ENCODE measurements at regions not wholly inside any gene's neighbourhood (a gene's known extent, or its start where the extent isn't known, plus 50 kb on each side); places are given as distances from the start of the nearest gene placed in this dataset.

GRCh38 chr1:221926441-221926840 is 184.6 kb upstream of the DUSP10 start:
- no peak for DNase-seq
- in situ Hi-C loops (cut with MboI; ENCODE audit: low pct_unique_long_range_greater_than_20kb, low sequenced_read_pairs): no loop called here

DNA sequence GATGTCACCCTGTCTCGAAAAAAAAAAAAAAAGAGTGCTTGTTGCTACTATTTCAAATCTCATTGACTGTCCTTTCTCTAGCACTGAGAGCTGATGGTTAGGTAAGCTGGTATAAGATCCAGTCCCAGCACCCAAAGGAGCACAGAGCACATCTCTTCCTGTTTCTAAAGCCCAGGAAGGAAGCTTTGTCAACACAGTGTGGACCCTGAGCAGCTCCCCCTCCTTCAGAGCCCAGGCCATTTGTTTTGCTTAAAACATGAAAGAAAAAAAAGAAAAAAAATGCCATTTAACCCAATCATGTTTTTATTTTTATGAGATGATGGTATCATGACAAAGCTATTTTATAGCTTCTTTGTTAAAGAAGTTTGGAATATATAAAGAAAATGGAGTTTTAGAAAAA is 184.1 kb upstream of the DUSP10 start:
- in situ Hi-C loops (cut with MboI; ENCODE audit: low pct_unique_long_range_greater_than_20kb, low sequenced_read_pairs): no loop called here
- no peak for DNase-seq

DNA sequence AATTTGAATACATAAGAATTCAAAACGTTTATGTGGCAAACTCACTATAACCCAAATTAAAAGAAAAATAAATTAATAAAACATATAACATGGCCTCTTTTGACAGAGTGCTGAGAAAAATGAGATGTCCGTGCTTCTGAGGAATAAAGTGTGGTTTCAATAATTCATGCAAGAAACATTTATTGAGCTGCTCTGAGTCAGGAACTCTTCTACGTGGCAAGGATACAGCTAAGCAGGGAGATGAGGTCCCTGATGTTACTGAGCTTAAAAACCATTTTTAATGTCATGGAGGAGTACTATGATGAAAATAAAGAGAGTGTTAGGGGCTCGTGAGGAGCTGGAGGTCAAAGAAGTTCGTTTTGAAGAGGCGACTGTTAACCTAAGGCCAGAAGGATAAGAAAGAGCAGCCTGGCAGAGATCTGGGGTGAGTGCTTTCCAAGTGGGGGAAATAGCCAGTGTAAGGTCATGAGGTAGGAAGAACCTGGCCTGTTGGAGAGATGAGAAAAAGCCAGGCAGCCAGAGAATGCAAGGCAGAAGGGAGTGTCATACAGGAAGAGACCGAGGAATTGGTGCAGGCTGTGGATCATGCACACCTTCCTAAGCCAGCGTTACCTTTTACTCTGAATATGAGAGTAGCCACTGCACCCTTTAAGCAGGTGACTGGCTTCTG is 182.2 kb upstream of the DUSP10 start:
- DNase-seq: no peak

DNA sequence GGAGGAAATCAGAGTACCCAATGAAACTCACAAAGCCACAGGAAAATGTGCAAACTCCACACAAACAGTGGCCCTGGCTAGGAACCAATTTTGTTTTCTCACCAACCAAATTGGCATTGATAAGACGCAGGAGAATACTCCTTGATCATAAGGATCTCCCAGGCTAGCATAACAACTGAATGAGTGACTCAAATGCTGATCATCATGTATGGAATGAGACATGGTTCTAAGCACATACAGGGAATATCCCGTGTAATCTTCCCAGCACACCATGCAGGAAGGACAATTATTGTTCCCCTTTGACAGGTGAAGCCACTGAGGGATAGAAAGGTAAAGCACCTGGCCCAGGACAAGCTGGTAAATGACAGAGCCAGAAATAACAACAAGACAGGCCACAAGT is 180.0 kb upstream of the DUSP10 start:
- in situ Hi-C loops (cut with MboI; ENCODE audit: low pct_unique_long_range_greater_than_20kb, low sequenced_read_pairs): no loop called here

More for the DNA sequence above, 182.2 kb upstream of the DUSP10 start:
- in situ Hi-C loops (cut with MboI; ENCODE audit: low pct_unique_long_range_greater_than_20kb, low sequenced_read_pairs): no loop called here

GRCh38 chr1:221919743-221920142 is 177.9 kb upstream of the DUSP10 start:
- no peak for DNase-seq
- in situ Hi-C loops (cut with MboI; ENCODE audit: low pct_unique_long_range_greater_than_20kb, low sequenced_read_pairs): no loop called here

More for the DNA sequence above, 180.0 kb upstream of the DUSP10 start:
- DNase-seq: no peak

DNA sequence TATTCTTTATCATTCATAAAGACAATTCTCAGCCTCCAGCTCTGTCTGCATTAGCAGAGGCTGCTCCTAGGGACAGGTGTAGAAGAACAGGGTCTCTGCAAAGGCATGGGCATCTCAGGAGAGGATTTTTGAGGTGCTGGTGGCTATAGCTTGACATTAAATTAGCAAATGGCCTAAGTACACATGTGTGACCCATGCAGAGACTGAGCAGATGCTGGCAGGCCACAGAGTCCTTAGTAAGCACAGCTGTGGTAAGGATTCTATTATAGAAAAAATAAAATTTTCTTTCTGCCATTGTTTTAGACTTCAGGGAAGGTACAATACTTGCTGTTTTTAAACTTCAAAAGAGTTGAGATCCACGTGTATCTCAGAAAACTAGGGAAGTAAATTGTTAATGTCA is 177.5 kb upstream of the DUSP10 start:
- no peak for DNase-seq
- in situ Hi-C loops (cut with MboI; ENCODE audit: low pct_unique_long_range_greater_than_20kb, low sequenced_read_pairs): no loop called here

DNA sequence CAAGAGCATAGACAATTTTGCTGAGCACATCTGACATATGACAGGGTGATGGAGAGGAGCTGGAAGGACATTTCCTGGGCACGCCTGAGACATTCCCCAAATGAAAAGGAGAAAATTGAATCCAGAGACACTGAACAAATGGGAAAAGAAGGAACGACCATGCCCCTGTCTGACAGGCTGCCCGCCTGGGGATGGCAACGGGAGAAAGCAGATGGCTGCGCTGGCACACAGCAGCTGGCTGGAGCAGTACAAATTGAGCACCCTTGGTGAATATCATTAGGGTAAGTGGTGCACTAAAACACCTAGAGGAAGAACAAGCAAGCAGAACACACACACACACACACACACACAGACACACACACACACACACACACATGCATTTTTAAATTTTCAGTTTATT is 174.3 kb upstream of the DUSP10 start:
- in situ Hi-C loops (cut with MboI; ENCODE audit: low pct_unique_long_range_greater_than_20kb, low sequenced_read_pairs): no loop called here
- DNase-seq: no peak

DNA sequence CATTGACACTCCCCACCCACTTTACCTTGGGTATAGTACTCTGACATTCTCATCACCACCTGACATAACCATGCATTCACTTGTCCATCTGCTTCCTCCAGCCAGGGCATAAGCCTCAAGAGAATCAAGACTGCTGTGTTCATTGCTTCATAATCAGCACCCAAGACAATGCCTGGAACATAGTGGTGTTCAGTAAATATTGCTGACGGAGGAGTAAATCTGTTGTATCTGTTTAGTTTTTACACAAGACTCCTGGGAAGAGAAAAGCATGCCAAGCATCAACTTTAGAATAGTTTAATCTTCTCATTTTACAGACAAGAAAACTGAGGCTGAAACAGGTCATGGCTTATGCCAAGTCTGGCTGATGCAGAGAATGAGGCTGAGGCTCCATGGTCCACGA is 173.9 kb upstream of the DUSP10 start:
- in situ Hi-C loops (cut with MboI; ENCODE audit: low pct_unique_long_range_greater_than_20kb, low sequenced_read_pairs): no loop called here
- no peak for DNase-seq

DNA sequence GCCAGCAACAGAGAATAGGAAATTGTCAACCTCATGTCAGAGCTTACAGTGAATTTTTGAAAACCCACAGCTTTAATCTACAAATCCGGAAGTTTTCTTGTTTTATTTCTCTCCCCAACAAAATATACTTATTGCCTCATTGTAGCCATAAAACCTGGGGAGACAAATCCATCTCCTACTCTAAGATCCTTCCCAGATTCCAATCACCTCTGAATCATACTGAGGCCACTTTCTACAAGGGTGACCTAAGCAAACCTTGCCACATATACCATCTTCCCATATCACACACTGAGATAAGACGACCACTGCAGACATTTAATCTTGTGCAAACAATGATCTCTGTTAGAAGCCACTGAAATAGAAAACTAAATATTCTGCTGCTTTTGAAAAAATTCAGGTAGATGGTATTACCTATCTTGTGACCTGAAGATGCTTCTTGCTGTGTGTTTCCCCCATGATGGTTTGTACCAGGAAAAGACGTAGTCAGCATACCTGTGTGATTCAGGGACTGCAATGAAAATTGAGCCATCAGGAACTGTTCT is 171.5 kb upstream of the DUSP10 start:
- in situ Hi-C loops (cut with MboI; ENCODE audit: low pct_unique_long_range_greater_than_20kb, low sequenced_read_pairs): no loop called here
- no peak for DNase-seq

DNA sequence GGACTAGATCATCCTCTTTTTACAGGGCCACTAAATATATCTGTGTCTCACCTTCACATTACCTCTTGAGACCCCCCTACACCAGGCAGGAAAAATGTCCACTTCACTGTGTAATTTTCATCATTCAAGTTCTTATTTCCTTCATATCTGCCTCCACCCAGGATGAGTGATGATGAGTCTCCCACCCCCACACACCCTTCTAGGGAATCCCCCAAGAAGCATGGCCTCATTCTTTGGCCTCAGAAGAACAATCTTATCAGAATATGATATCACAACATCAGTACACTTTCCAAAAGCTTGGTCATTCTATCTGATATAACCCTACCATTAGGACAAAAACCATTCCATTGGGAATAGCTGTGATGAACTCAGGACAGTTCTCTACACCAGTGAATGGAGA is 170.3 kb upstream of the DUSP10 start:
- in situ Hi-C loops (cut with MboI; ENCODE audit: low pct_unique_long_range_greater_than_20kb, low sequenced_read_pairs): no loop called here

GRCh38 chr1:221911714-221912113 is 169.8 kb upstream of the DUSP10 start:
- no peak for DNase-seq
- in situ Hi-C loops (cut with MboI; ENCODE audit: low pct_unique_long_range_greater_than_20kb, low sequenced_read_pairs): no loop called here

More for the DNA sequence above, 170.3 kb upstream of the DUSP10 start:
- no peak for DNase-seq

DNA sequence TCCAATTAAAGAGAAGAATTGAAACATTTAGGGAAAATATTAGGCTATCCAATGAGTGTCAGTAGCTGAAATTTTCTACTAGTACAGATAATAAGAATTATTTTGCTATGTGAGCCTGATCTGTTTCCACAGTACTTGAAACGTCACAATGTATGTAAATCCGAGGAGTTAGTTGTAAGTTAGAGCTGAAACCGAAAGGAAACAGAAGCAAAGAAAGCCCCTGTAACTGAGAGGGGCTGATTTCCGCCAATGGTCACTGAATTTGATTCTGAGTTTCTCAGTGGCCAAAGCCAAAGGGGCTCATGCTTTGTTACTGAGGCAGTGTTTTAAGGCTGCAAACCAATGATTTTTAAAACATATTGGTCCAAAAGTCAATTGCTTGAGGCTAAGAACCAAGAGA is 168.3 kb upstream of the DUSP10 start:
- DNase-seq: no peak
- in situ Hi-C loops (cut with MboI; ENCODE audit: low pct_unique_long_range_greater_than_20kb, low sequenced_read_pairs): no loop called here

DNA sequence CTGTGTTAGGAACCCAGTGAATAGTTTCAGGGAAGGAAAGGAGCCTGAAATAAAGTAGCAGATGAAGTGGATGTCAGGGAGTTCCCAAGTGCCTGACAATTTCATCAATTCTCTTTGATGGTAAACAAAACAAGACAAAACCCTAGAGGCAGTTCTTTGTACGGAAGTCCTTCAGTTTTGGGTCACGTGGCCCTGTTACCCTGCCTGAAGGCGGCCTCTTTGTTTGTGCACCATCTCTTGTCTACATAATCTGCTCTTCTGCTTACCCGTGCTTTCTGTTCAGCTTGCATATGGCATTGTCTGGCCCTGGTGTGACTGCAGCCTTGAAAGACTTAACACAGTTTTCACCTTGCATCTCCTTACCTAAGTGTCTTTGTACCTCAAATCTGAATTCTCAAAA is 166.7 kb upstream of the DUSP10 start:
- DNase-seq: no peak

GRCh38 chr1:221907166-221907932 is 165.5 kb upstream of the DUSP10 start:
- no peak for DNase-seq
- in situ Hi-C loops (cut with MboI; ENCODE audit: low pct_unique_long_range_greater_than_20kb, low sequenced_read_pairs): no loop called here

More for the DNA sequence above, 166.7 kb upstream of the DUSP10 start:
- in situ Hi-C loops (cut with MboI; ENCODE audit: low pct_unique_long_range_greater_than_20kb, low sequenced_read_pairs): no loop called here

DNA sequence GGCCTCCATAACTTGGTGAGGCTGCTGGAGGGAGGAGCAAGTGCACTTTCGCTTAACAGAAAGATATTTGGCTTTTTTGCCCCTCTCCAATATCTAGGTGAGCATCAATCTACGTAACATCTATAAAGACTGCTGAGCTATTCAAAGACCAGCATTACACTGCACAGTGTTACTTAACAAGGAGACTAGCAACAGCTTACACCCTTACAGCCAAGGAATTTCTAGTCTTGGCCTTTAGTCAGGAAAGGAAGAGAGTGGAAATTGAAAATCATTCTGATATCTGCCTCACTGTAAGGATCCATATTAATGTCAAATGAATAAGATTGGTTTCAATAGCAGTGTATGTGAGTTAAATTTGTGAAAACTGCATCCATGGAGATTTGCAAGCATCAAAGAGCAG is 163.9 kb upstream of the DUSP10 start:
- in situ Hi-C loops (cut with MboI; ENCODE audit: low pct_unique_long_range_greater_than_20kb, low sequenced_read_pairs): no loop called here
- DNase-seq: no peak

DNA sequence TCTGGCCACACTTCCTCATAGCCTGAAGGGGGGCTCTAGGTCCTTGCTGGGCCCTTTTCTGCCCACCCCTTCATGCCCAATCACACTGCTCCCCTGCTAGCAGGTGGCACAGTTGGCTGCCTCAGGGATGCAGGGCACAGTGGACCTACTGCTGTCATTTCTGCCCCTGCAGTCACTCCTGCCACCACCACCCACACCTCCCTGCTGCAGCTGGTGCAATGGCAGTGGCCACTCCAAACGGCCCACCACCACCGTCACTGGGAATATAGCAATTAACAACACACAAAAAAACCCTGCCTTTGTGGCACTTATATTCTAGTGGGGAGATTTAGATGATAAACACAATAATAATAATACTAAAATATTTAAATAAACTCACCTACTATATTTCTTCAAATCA is 162.4 kb upstream of the DUSP10 start:
- in situ Hi-C loops (cut with MboI; ENCODE audit: low pct_unique_long_range_greater_than_20kb, low sequenced_read_pairs): no loop called here
- no peak for DNase-seq

DNA sequence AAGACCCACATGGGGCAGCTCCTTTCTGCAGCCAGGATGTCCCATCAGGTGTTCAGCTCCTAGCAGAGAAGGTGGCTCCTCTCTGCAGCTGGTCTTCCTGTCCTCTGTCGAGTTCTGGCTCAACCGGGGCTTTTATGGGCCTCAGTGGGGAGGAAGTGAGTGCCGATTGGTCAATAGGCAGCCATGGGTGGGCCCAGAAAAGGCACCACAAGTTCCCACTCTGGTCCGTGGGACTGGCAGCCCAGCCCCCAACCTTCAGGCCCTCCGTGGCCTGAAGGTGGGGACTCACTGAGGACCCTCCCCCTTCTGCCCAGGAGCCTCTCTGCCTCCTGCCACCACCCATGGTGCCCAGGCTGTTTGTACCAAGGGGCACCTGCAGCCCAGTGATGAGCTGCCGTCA is 161.7 kb upstream of the DUSP10 start:
- DNase-seq: no peak
- in situ Hi-C loops (cut with MboI; ENCODE audit: low pct_unique_long_range_greater_than_20kb, low sequenced_read_pairs): no loop called here

- DNase-seq: no peak
These were observed 161.1 kb upstream of the DUSP10 start for GRCh38 chr1:221902961-221903360.

DNA sequence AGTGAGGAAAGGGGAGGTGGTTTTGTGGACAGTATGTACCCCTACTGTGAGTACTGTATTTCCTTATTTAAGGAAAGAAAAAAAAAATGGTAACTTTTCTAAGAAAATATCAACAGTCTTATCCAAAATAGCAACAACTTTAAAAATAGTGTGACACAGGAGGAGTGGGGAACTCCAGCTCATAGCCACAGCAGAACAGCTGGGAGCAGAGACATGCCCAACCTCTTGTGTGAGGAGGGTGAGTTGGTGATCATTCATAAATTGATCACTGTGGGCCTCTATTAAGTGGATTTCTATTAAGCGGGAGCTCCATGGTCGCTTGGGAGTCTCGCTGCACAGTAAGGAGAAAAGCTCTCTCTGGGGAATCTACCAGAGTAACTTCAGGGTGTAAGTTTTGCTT is 158.8 kb upstream of the DUSP10 start:
- DNase-seq: no peak
- in situ Hi-C loops (cut with MboI; ENCODE audit: low pct_unique_long_range_greater_than_20kb, low sequenced_read_pairs): no loop called here

More at GRCh38 chr1:221902961-221903360, 161.1 kb upstream of the DUSP10 start:
- in situ Hi-C loops (cut with MboI; ENCODE audit: low pct_unique_long_range_greater_than_20kb, low sequenced_read_pairs): no loop called here

- DNase-seq: no peak
- in situ Hi-C loops (cut with MboI; ENCODE audit: low pct_unique_long_range_greater_than_20kb, low sequenced_read_pairs): no loop called here
These were observed 155.4 kb upstream of the DUSP10 start for GRCh38 chr1:221897321-221897721.

Data from KBM-7 (cell line).